MM.1S (cell line): ENCODE measurements at regions not wholly inside any gene's neighbourhood (a gene's known extent, or its start where the extent isn't known, plus 50 kb on each side); places are given as distances from the start of the nearest gene placed in this dataset.

ENCODE experiments used
- EZH2 ChIP-seq: fragments of 300-600 bp; sonication (generic); optimal IDR thresholded peaks from 2 replicates; pipeline ENCODE3; 2017; ENCODE audit warnings: low read depth, mild to moderate bottlenecking, antibody characterized with exemption, low read length, mixed read lengths
- TF ChIP-seq, protein P1 (sequence below): fragments of 300-600 bp; sonication (generic); IDR thresholded peaks from 2 replicates; pipeline ENCODE4 v1.5.1; 2016; ENCODE audit warnings: antibody characterized with exemption, low read length, mixed read lengths

- TF ChIP-seq, protein P1, sequence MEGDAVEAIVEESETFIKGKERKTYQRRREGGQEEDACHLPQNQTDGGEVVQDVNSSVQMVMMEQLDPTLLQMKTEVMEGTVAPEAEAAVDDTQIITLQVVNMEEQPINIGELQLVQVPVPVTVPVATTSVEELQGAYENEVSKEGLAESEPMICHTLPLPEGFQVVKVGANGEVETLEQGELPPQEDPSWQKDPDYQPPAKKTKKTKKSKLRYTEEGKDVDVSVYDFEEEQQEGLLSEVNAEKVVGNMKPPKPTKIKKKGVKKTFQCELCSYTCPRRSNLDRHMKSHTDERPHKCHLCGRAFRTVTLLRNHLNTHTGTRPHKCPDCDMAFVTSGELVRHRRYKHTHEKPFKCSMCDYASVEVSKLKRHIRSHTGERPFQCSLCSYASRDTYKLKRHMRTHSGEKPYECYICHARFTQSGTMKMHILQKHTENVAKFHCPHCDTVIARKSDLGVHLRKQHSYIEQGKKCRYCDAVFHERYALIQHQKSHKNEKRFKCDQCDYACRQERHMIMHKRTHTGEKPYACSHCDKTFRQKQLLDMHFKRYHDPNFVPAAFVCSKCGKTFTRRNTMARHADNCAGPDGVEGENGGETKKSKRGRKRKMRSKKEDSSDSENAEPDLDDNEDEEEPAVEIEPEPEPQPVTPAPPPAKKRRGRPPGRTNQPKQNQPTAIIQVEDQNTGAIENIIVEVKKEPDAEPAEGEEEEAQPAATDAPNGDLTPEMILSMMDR: no peak
- TF ChIP-seq EZH2: no peak
Observed at GRCh38 chr1:82786883-82787282, 986.1 kb downstream of the ADGRL2 start.
